ENCODE measurements at regions not wholly inside any gene's neighbourhood (a gene's known extent, or its start where the extent isn't known, plus 50 kb on each side); places are given as distances from the start of the nearest gene placed in this dataset.

DNA sequence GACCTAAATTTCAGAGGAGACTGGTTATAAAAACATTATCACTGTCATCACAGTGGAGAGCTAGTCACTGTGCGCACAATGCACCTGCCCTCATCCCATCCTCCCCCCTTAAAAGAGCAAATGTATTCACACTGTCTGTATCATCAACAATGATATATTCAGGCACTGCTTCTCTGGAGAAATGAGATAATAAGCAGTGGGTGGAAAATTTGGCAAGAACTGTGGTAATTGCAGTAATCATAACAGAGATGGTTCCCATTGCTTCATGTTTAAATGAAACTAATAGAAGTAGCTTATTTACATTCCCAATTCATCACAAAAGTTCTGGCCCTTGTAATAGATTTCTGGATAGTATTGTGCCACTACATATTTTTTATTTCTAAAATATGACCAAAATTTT, 867.4 kb upstream of the ADGRL2 start:
- no peak overlapping the region for H3K4me3 ChIP-seq (ENCODE audit: low read length)
- TF ChIP-seq, protein P1, sequence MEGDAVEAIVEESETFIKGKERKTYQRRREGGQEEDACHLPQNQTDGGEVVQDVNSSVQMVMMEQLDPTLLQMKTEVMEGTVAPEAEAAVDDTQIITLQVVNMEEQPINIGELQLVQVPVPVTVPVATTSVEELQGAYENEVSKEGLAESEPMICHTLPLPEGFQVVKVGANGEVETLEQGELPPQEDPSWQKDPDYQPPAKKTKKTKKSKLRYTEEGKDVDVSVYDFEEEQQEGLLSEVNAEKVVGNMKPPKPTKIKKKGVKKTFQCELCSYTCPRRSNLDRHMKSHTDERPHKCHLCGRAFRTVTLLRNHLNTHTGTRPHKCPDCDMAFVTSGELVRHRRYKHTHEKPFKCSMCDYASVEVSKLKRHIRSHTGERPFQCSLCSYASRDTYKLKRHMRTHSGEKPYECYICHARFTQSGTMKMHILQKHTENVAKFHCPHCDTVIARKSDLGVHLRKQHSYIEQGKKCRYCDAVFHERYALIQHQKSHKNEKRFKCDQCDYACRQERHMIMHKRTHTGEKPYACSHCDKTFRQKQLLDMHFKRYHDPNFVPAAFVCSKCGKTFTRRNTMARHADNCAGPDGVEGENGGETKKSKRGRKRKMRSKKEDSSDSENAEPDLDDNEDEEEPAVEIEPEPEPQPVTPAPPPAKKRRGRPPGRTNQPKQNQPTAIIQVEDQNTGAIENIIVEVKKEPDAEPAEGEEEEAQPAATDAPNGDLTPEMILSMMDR (conservative IDR thresholded peaks at IDR 0.05; ENCODE audit: low read depth, low read length): no peak
- no peak for DNase-seq (ENCODE audit: low read depth)

DNA sequence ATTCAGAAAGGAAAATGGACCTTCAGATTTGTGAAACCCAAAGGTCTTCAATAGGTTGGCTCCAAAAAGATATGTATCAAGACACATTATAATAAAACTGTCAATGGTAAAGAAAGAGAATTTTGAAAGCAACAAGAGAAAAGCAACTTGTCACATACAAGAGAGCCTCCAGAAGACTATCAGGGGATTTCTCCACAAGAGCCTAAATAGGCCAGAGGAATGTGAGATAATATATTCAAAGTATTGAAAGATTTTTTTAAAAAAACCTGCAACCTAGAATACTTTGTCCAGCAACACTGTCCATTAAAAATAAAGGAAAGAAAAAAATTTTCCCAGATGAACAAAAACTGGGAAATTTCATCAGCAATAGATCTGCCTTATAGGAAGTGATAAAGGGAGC, 869.6 kb upstream of the ADGRL2 start:
- H3K4me3 ChIP-seq (ENCODE audit: low read length): no peak overlapping the region
- no peak for DNase-seq (ENCODE audit: low read depth)
- TF ChIP-seq, protein P1 (conservative IDR thresholded peaks at IDR 0.05; ENCODE audit: low read depth, low read length): no peak

DNA sequence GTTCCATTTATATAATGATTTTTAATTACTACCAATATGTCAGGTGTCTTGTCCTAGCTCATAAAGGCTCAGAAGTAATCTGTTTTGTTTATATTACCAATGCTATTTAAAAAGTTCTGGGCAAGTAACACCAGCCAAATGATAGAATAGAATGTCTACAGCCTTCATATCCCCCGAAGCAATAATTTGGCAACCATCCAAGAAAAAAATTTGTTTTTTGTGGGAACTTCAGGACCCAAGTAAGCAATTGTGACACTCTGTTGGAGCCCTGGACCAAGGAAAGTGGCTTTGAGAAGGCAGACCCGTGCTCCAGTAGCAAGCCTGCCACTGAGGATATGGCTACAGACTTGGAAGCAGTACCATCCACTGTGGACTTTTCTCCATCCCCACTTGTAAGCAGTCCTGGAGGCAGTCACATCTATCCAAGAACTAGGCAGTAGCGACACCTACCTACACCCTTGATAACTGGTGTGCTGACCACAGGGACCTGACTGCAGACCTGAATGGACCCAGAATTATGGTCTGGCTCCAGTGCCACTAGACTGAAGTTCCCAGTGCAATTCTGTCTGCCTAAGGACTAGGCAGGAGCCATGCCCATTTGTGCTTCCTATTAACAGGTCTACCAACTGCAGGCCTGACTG, 870.7 kb upstream of the ADGRL2 start:
- DNase-seq (ENCODE audit: low read depth): no peak
- no peak overlapping the region for H3K4me3 ChIP-seq (ENCODE audit: low read length)
- TF ChIP-seq, protein P1 (conservative IDR thresholded peaks at IDR 0.05; ENCODE audit: low read depth, low read length): no peak

DNA sequence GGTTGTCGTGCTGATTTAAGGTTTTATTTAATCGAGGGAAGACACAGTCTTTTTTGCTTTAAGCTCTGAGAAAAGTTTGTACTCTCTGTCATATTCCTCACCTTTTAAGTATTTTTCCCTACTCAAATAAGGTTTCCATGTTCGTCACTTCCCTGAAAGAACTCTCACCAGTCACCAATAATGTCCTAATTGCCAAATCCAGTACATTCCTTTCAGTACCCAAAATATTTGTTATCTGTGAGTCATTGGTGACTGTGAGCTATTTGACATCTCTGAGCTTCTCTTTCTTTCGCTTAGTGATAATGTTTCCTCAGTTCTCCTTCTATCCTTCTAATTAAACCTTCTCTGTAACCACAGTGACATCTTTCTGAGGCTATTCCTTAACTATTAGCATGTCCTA, 874.2 kb upstream of the ADGRL2 start:
- no peak for DNase-seq (ENCODE audit: low read depth)
- H3K4me3 ChIP-seq (ENCODE audit: low read length): no peak overlapping the region
- TF ChIP-seq, protein P1 (conservative IDR thresholded peaks at IDR 0.05; ENCODE audit: low read depth, low read length): no peak

DNA sequence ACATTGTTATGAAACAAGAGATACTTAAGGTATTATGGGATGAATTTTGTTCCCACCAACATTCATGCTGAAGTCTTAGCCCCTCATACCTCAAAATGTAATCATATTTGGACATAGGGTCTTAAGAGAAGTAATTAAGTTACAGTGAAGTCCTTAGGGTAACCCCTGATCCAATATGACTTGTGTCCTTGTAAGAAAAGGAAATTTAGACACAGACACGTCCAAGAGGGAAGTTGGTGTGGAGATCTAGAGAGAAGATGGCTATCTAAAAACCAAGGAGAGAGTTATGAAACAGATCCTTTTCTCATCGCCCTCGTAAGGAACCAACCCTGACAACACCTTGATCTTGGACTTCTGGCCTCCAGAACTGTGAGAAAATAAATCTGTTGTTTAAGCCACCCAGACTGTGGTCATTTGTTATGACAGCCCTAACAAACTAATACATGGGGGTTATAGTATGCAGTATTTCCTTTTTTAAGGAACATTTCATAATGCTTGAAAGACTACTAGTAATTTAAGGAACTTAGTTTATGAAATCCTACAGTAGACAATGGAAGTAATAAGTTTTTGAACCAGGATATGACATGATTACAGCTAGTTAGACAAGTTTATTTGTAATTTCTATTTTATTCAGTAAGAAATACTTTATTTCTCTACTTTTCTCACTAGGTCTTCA, 875.5 kb upstream of the ADGRL2 start:
- H3K4me3 ChIP-seq (ENCODE audit: low read length): no peak overlapping the region
- DNase-seq (ENCODE audit: low read depth): no peak
- TF ChIP-seq, protein P1 (conservative IDR thresholded peaks at IDR 0.05; ENCODE audit: low read depth, low read length): no peak

DNA sequence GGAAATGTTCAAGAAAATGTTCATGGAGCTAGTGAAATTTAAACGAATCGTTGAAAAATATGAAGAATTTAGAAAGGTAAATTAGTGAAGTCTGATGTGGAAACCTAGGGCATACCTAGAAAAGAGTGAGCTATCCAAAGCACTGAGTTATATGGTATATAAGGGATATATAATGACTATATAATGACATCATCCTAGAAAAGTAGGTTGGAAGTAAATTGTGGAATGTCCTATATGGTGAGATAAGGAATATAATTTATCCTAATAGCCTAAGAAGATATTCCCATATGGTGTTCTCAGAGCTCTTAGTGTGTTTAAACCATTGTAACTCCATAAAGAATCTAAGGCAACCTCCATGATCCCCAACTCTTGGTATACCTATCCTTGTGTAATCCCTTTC, 876.4 kb upstream of the ADGRL2 start:
- TF ChIP-seq, protein P1 (conservative IDR thresholded peaks at IDR 0.05; ENCODE audit: low read depth, low read length): no peak
- no peak overlapping the region for H3K4me3 ChIP-seq (ENCODE audit: low read length)
- DNase-seq (ENCODE audit: low read depth): no peak

DNA sequence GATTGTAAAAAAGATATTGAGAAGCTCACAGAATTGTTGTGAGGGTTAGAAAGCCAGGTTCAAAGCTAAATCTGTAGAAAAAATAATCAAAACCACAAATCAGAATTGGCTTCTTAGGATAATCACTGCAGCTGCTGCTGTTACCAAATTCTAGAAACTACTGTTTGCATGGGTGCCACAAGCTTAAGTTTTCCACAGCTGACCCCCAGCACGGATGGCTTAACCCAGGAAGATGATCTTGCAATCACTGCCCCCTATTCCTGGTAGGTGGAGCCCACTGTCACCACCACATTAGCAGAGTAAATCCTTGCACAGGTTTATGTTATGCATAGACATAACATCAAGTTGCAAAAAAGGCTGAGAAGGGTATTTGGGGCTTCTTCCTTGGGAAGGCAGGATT, 877.8 kb upstream of the ADGRL2 start:
- TF ChIP-seq, protein P1 (conservative IDR thresholded peaks at IDR 0.05; ENCODE audit: low read depth, low read length): no peak
- H3K4me3 ChIP-seq (ENCODE audit: low read length): no peak overlapping the region
- no peak for DNase-seq (ENCODE audit: low read depth)
